OCI-LY1 (cell line): ENCODE measurements at regions not wholly inside any gene's neighbourhood (a gene's known extent, or its start where the extent isn't known, plus 50 kb on each side); places are given as distances from the start of the nearest gene placed in this dataset.
"Not testable (repeated sequence)": the region's sequence is repeated elsewhere in the genome, so short reads cannot be mapped to it uniquely, and the experiment has no call there.

Experiments
- H2AFZ ChIP-seq: fragments of 200-600 bp; sonication (generic), shearing (Covaris generic); 2 replicates; pipeline ENCODE4 v1.6.0; 2014; ENCODE audit warnings: antibody characterized with exemption, mild to moderate bottlenecking, low read length
- H3F3A ChIP-seq: fragments of 200-600 bp; sonication (generic), shearing (Covaris generic); 2 replicates; pipeline ENCODE4 v1.6.0; 2014; ENCODE audit warnings: mild to moderate bottlenecking, antibody characterized with exemption, low read length, moderate library complexity; ENCODE audit not compliant: insufficient read depth
- H3K27ac ChIP-seq: fragments of 200-600 bp; sonication (generic); 2 replicates; pipeline ENCODE4 v1.5.1; 2014; ENCODE audit warnings: low read length, mixed run types, mild to moderate bottlenecking, low read depth; ENCODE audit not compliant: poor library complexity, severe bottlenecking
- H3K27me3 ChIP-seq: fragments of 200-600 bp; sonication (generic); 2 replicates; pipeline ENCODE4 v1.6.0; 2014; ENCODE audit warnings: antibody characterized with exemption, mild to moderate bottlenecking, low read length, moderate library complexity; ENCODE audit not compliant: insufficient read depth
- H3K36me3 ChIP-seq: fragments of 200-600 bp; sonication (generic); 2 replicates; pipeline ENCODE4 v1.6.1; 2014; ENCODE audit warnings: mild to moderate bottlenecking, antibody characterized with exemption, low read length, moderate library complexity, mixed read lengths; ENCODE audit not compliant: insufficient read depth
- H3K4me1 ChIP-seq: fragments of 200-600 bp; sonication (generic); 2 replicates; pipeline ENCODE4 v1.5.1; 2014; ENCODE audit warnings: mild to moderate bottlenecking, low read length, moderate library complexity; ENCODE audit not compliant: insufficient read depth, severe bottlenecking
- H3K4me2 ChIP-seq: fragments of 200-600 bp; sonication (generic), shearing (Covaris generic); 2 replicates; pipeline ENCODE4 v1.6.1; 2014; ENCODE audit warnings: low read length
- H3K4me3 ChIP-seq: fragments of 200-600 bp; sonication (generic); 2 replicates; pipeline ENCODE4 v1.5.1; 2014; ENCODE audit warnings: low read length, low read depth, mild to moderate bottlenecking, mixed read lengths; ENCODE audit not compliant: poor library complexity, severe bottlenecking
- H3K79me2 ChIP-seq: fragments of 200-600 bp; shearing (Covaris generic); 2 replicates; pipeline ENCODE4 v1.6.1; 2016; ENCODE audit warnings: mixed run types, low read length, mixed read lengths; ENCODE audit not compliant: insufficient read depth
- H3K9ac ChIP-seq: fragments of 200-600 bp; sonication (generic), shearing (Covaris generic); 2 replicates; pipeline ENCODE4 v1.6.1; 2014; ENCODE audit warnings: mild to moderate bottlenecking, low read length, mixed read lengths
- H3K9me2 ChIP-seq: fragments of 200-600 bp; sonication (generic), shearing (Covaris generic); 2 replicates; pipeline ENCODE4 v1.6.1; 2014; ENCODE audit warnings: low read depth, mild to moderate bottlenecking, low read length, mixed read lengths
- H3K9me3 ChIP-seq: fragments of 200-600 bp; shearing (Covaris generic); 2 replicates; pipeline ENCODE4 v1.6.1; 2014; ENCODE audit warnings: low read length, mixed read lengths
- H4K20me1 ChIP-seq: fragments of 200-600 bp; sonication (generic), shearing (Covaris generic); 2 replicates; pipeline ENCODE4 v1.6.0; 2016; ENCODE audit warnings: mild to moderate bottlenecking, low read length; ENCODE audit not compliant: insufficient read depth
- CTCF ChIP-seq: fragments of 200-600 bp; sonication (generic), shearing (Covaris generic); IDR thresholded peaks from 2 replicates; pipeline ENCODE4 v1.5.1; 2017; ENCODE audit warnings: mild to moderate bottlenecking, antibody characterized with exemption, low read length, moderate library complexity, mixed read lengths
- EZH2 ChIP-seq: fragments of 200-600 bp; sonication (generic), shearing (Covaris generic); IDR thresholded peaks from 2 replicates; pipeline ENCODE4 v1.8.0; 2017; ENCODE audit warnings: borderline replicate concordance, mixed run types, mild to moderate bottlenecking, antibody characterized with exemption, low read length, moderate library complexity, mixed read lengths

- no peak overlapping the region for H3K27ac ChIP-seq
- H3K9ac ChIP-seq: no peak overlapping the region
- H2AFZ ChIP-seq: peak overlapping the region; percentile 71
- H3K27me3 ChIP-seq: no peaks in the 10 kb centered on the region
- no peaks in the 10 kb centered on the region for H3K9me2 ChIP-seq
- H4K20me1 ChIP-seq: no peaks in the 10 kb centered on the region
- peak overlapping the region; percentile 15 for H3K4me3 ChIP-seq
- H3K79me2 ChIP-seq: no peaks in the 10 kb centered on the region
- H3K9me3 ChIP-seq: no peaks in the 10 kb centered on the region
- H3K36me3 ChIP-seq: no peaks in the 10 kb centered on the region
- H3K4me2 ChIP-seq: peak overlapping the region; percentile 33
- TF ChIP-seq EZH2 (no peak), CTCF (no peak)
- peaks cover 11% of the 10 kb centered on the region for H3K4me1 ChIP-seq
- H3F3A ChIP-seq: no peaks in the 10 kb centered on the region
These were observed 604.1 kb downstream of the GRXCR1 start for GRCh38 chr4:43496602-43497001.

- H3K9me2 ChIP-seq, H3K27me3 ChIP-seq, H3K4me3 ChIP-seq: not testable (repeated sequence)
These were observed 613.3 kb downstream of the GRXCR1 start for GRCh38 chr4:43505823-43506222.

GRCh38 chr4:43512253-43512652 lies 619.7 kb downstream of the GRXCR1 start:
- no peak overlapping the region for H3K4me2 ChIP-seq
- H3K9me3 ChIP-seq: peaks cover 6% of the 10 kb centered on the region
- no peaks in the 10 kb centered on the region for H4K20me1 ChIP-seq
- no peak for TF ChIP-seq EZH2
- TF ChIP-seq CTCF: no peak
- no peak overlapping the region for H3K27ac ChIP-seq
- no peaks in the 10 kb centered on the region for H3K79me2 ChIP-seq
- no peaks in the 10 kb centered on the region for H3F3A ChIP-seq
- H3K4me1 ChIP-seq: no peaks in the 10 kb centered on the region
- H3K27me3 ChIP-seq: no peaks in the 10 kb centered on the region
- no peaks in the 10 kb centered on the region for H3K36me3 ChIP-seq
- H3K9me2 ChIP-seq: no peaks in the 10 kb centered on the region
- no peak overlapping the region for H3K9ac ChIP-seq
- no peak overlapping the region for H2AFZ ChIP-seq
- no peak overlapping the region for H3K4me3 ChIP-seq

More at GRCh38 chr4:43505823-43506222, 613.3 kb downstream of the GRXCR1 start:
- H3K9ac ChIP-seq, H3K36me3 ChIP-seq, H3K9me3 ChIP-seq, H3K79me2 ChIP-seq, H3K4me2 ChIP-seq, H3K4me1 ChIP-seq, H3F3A ChIP-seq, H2AFZ ChIP-seq, H4K20me1 ChIP-seq, H3K27ac ChIP-seq: not testable (repeated sequence)

GRCh38 chr4:43525646-43526045 lies 633.1 kb downstream of the GRXCR1 start:
- Histone ChIP-seq H4K20me1 (no peaks in the 10 kb centered on the region), H3K27me3 (no peaks in the 10 kb centered on the region), H3K9ac (no peak overlapping the region), H3K4me1 (no peaks in the 10 kb centered on the region), H3K27ac (no peak overlapping the region), H3K9me2 (no peaks in the 10 kb centered on the region), H3K4me2 (no peak overlapping the region), H3K4me3 (no peak overlapping the region), H2AFZ (no peak overlapping the region), H3K79me2 (no peaks in the 10 kb centered on the region), H3F3A (no peaks in the 10 kb centered on the region), H3K36me3 (no peaks in the 10 kb centered on the region), H3K9me3 (no peaks in the 10 kb centered on the region)
- no peak for TF ChIP-seq CTCF
- TF ChIP-seq EZH2: no peak
